Endodermal cell (in vitro differentiated cells): ENCODE measurements at regions not wholly inside any gene's neighbourhood (a gene's known extent, or its start where the extent isn't known, plus 50 kb on each side); places are given as distances from the start of the nearest gene placed in this dataset.
"Not testable (repeated sequence)": the region's sequence is repeated elsewhere in the genome, so short reads cannot be mapped to it uniquely, and the experiment has no call there.

ENCODE experiments used
- DNase-seq: peaks from one replicate; pipeline ENCODE4 v3.0.0-alpha.2; 2017
- H3K27ac ChIP-seq: 2 replicates; pipeline ENCODE4 v1.5.1; 2013; ENCODE audit warnings: mild to moderate bottlenecking, low read depth, low read length, moderate library complexity
- H3K27me3 ChIP-seq: 2 replicates; pipeline ENCODE4 v1.6.1; 2013; ENCODE audit warnings: mild to moderate bottlenecking, low read length, moderate library complexity; ENCODE audit not compliant: insufficient read depth, control insufficient read depth, poor library complexity, severe bottlenecking
- H3K36me3 ChIP-seq: 2 replicates; pipeline ENCODE4 v1.7.0; 2013; ENCODE audit warnings: mild to moderate bottlenecking, low read length, moderate library complexity; ENCODE audit not compliant: control insufficient read depth, insufficient read depth
- H3K4me1 ChIP-seq: one replicate; pipeline ENCODE4 v1.7.0; 2013; ENCODE audit warnings: low read length; ENCODE audit not compliant: control insufficient read depth, insufficient read depth
- H3K4me3 ChIP-seq: 2 replicates; pipeline ENCODE4 v1.5.1; 2013; ENCODE audit warnings: mild to moderate bottlenecking, low read length, moderate library complexity
- H3K9ac ChIP-seq: 2 replicates; pipeline ENCODE4 v1.6.1; 2013; ENCODE audit warnings: mild to moderate bottlenecking, low read length, moderate library complexity; ENCODE audit not compliant: poor library complexity, severe bottlenecking; ENCODE audit errors: extremely low read depth
- H3K9me3 ChIP-seq: 2 replicates; pipeline ENCODE4 v1.6.1; 2013; ENCODE audit warnings: mild to moderate bottlenecking, low read length, moderate library complexity; ENCODE audit not compliant: control insufficient read depth
- H3K27ac Mint-ChIP-seq: 2 replicates; pipeline ENCODE4 v1.8.0; 2020; ENCODE audit warnings: mixed read lengths
- H3K27me3 Mint-ChIP-seq: 2 replicates; pipeline ENCODE4 v1.8.0; 2021; ENCODE audit warnings: mild to moderate bottlenecking, mixed read lengths; ENCODE audit not compliant: insufficient read depth
- H3K36me3 Mint-ChIP-seq: 2 replicates; pipeline ENCODE4 v1.8.0; 2020; ENCODE audit warnings: low read depth, mixed read lengths
- H3K4me1 Mint-ChIP-seq: 2 replicates; pipeline ENCODE4 v1.8.0; 2020; ENCODE audit warnings: mixed read lengths
- H3K4me3 Mint-ChIP-seq: 2 replicates; pipeline ENCODE4 v1.8.0; 2020; ENCODE audit warnings: mild to moderate bottlenecking, moderate library complexity, mixed read lengths
- H3K9me3 Mint-ChIP-seq: 2 replicates; pipeline ENCODE4 v1.8.0; 2020; ENCODE audit warnings: mild to moderate bottlenecking, mixed read lengths
- CTCF ChIP-seq: fragments of 200-600 bp; sonication (generic); conservative IDR thresholded peaks from 2 replicates; pipeline ENCODE4 v1.5.0; 2021; ENCODE audit warnings: antibody characterized with exemption, mild to moderate bottlenecking
- WGBS, 2 experiments: methylation state at CpG; one replicate each; pipeline versions ENCODE4 v1.1.5 to v1.1.7; 2013; ENCODE audit warnings: missing lambda C conversion rate in 2 of 2, mixed read lengths in 1 of 2; ENCODE audit not compliant: insufficient coverage in 1 of 2, insufficient read length in 1 of 2; 5-methylcytosine and 5-hydroxymethylcytosine counted together

DNA sequence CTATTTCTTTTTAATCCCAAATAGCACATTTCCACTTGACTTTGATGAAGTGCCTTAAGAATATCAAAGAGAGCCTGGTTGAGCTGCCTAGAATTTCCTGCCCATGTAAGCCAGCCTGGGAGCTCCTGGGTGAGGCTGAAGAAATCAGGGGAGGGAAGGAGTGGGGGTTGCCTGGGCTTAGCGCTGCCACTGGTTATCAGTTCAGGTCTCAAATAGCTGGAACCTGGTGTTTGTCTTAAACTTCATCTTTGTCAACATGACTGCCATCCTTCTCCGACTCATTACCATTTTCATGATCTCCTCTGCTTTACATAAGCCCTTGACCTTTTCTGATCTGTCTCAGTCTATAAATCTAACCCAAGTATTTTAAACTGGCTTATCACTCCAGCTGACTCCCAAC is 151.5 kb downstream of the TTC8 start:
- peaks cover 21% of the 10 kb centered on the region for H3K27me3 Mint-ChIP-seq
- Histone ChIP-seq H3K4me3 (no peak overlapping the region), H3K9me3 (no peaks in the 10 kb centered on the region), H3K9ac (no peak overlapping the region), H3K4me1 (no peaks in the 10 kb centered on the region), H3K27me3 (no peaks in the 10 kb centered on the region), H3K27ac (no peak overlapping the region), H3K36me3 (no peaks in the 10 kb centered on the region)
- H3K4me1 Mint-ChIP-seq = peaks cover 1% of the 10 kb centered on the region
- no peaks in the 10 kb centered on the region for H3K36me3 Mint-ChIP-seq
- TF ChIP-seq CTCF = no peak
- H3K4me3 Mint-ChIP-seq = no peak overlapping the region
- H3K9me3 Mint-ChIP-seq = no peaks in the 10 kb centered on the region
- DNase-seq = no peak
- no peak overlapping the region for H3K27ac Mint-ChIP-seq
- WGBS, 2 experiments = 68 to 69% methylated on average over 2 of the region's 2 CpGs

GRCh38 chr14:88980907-88981306 is 156.5 kb downstream of the TTC8 start:
- not testable (repeated sequence) for H3K9me3 ChIP-seq, H3K4me1 Mint-ChIP-seq, H3K36me3 Mint-ChIP-seq, H3K27ac Mint-ChIP-seq, DNase-seq, H3K9me3 Mint-ChIP-seq, H3K27ac ChIP-seq, H3K4me1 ChIP-seq, H3K27me3 ChIP-seq, H3K9ac ChIP-seq, H3K4me3 Mint-ChIP-seq, H3K36me3 ChIP-seq, H3K4me3 ChIP-seq
- no CpG with 5 or more reads among the region's 4 CpGs for WGBS, 2 experiments
- H3K27me3 Mint-ChIP-seq = peaks cover 21% of the 10 kb centered on the region

- Histone ChIP-seq H3K36me3 (no peaks in the 10 kb centered on the region), H3K4me1 (no peaks in the 10 kb centered on the region), H3K9ac (no peak overlapping the region), H3K4me3 (no peak overlapping the region), H3K27ac (no peak overlapping the region), H3K27me3 (no peaks in the 10 kb centered on the region), H3K9me3 (no peaks in the 10 kb centered on the region)
- peaks cover 4% of the 10 kb centered on the region for H3K9me3 Mint-ChIP-seq
- 86 to 93% methylated on average over 4 of the region's 4 CpGs for WGBS, 2 experiments
- DNase-seq = no peak
- no peaks in the 10 kb centered on the region for H3K36me3 Mint-ChIP-seq
- H3K27ac Mint-ChIP-seq = no peak overlapping the region
- H3K4me1 Mint-ChIP-seq = peaks cover 1% of the 10 kb centered on the region
- H3K27me3 Mint-ChIP-seq = peaks cover 26% of the 10 kb centered on the region
- no peak for TF ChIP-seq CTCF
- no peak overlapping the region for H3K4me3 Mint-ChIP-seq
These were observed 157.5 kb downstream of the TTC8 start for GRCh38 chr14:88981948-88982347.

- no peak overlapping the region for H3K27ac Mint-ChIP-seq
- peaks cover 4% of the 10 kb centered on the region for H3K9me3 Mint-ChIP-seq
- Histone ChIP-seq H3K4me3 (no peak overlapping the region), H3K9ac (no peak overlapping the region), H3K27me3 (no peaks in the 10 kb centered on the region), H3K9me3 (no peaks in the 10 kb centered on the region), H3K36me3 (no peaks in the 10 kb centered on the region), H3K4me1 (no peaks in the 10 kb centered on the region), H3K27ac (no peak overlapping the region)
- H3K36me3 Mint-ChIP-seq = no peaks in the 10 kb centered on the region
- no peaks in the 10 kb centered on the region for H3K4me1 Mint-ChIP-seq
- 64 to 70% methylated on average over 3 to 4 of the region's 4 CpGs for WGBS, 2 experiments
- H3K27me3 Mint-ChIP-seq = peaks cover 21% of the 10 kb centered on the region
- no peak for TF ChIP-seq CTCF
- DNase-seq = peak; percentile 68
- H3K4me3 Mint-ChIP-seq = no peak overlapping the region
These were observed 159.3 kb downstream of the TTC8 start for GRCh38 chr14:88983755-88984154.
